GM18868 (cell line): ENCODE measurements at regions not wholly inside any gene's neighbourhood (a gene's known extent, or its start where the extent isn't known, plus 50 kb on each side); places are given as distances from the start of the nearest gene placed in this dataset.
A peak's percentile ranks its signal among the peaks of the same experiment; 100 is the strongest.

ENCODE experiments used
- ATAC-seq: cut with Tn5 transposase; IDR thresholded peaks from one replicate; pipeline ENCODE4 v1.9.1; 2021; ENCODE audit warnings: mild to moderate bottlenecking, moderate library complexity; ENCODE audit not compliant: unreplicated experiment

- ATAC-seq, result no peak
Observed at GRCh38 chr20:10770753-10771152, 97.0 kb upstream of the JAG1 start.

DNA sequence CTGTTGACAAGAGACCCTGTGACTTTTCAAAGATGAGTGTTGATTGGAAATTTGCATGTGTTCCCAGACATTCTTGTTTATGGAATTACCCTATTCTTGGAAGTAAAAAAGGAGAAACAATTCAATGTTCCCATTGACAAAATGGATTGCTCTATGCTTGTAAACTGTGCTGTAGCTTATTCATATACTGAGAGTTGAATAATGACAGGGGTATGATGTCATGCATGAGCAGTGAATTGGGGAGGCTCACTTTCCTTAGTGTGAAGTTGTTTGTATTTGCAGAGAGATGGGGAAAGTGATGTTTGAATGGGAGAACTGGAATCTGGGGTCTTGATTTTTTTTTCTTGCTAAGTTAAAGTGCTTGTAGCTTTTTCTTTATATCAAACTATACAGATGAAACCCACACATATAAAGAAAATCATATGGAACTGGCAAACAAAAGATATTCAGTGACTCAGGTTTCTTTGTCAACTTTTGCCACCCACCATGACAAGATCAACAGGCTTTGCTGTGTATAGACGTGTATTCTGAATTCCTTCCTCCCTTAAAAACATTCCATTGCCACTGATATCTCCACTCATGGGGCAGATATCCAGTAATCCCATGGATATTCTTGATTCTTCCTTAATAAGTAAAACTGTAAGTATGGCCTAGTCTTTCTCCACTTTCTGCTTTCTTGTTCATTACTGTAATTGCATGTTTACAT is 97.8 kb upstream of the JAG1 start:
- ATAC-seq, result no peak

GRCh38 chr20:10774357-10774943 is 100.7 kb upstream of the JAG1 start:
- ATAC-seq, result no peak

GRCh38 chr20:10777710-10778109 is 103.9 kb upstream of the JAG1 start:
- no peak for ATAC-seq

GRCh38 chr20:10779911-10780310 is 106.1 kb upstream of the JAG1 start:
- ATAC-seq, result no peak

GRCh38 chr20:10780901-10781300 is 107.1 kb upstream of the JAG1 start:
- no peak for ATAC-seq

DNA sequence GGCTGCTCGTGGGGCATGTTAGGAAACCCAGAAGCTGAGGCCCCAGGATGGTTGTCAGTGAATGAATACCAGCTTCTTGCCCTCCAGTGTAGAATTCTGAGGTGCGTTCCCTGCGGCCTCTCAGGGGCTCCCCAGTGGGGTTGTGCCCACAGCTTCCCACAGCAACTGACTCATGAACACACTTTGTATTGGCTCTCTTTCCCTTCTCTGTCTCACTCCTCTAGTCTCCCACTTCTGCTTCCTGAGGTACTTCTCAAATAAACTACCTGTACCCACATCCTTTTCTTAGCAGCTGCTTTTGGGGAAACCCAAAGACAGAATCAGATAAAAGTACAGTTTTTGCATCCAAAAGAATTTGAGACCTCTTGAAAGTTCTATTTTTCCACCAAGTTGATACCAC is 107.7 kb upstream of the JAG1 start:
- peak; percentile 80 for ATAC-seq

DNA sequence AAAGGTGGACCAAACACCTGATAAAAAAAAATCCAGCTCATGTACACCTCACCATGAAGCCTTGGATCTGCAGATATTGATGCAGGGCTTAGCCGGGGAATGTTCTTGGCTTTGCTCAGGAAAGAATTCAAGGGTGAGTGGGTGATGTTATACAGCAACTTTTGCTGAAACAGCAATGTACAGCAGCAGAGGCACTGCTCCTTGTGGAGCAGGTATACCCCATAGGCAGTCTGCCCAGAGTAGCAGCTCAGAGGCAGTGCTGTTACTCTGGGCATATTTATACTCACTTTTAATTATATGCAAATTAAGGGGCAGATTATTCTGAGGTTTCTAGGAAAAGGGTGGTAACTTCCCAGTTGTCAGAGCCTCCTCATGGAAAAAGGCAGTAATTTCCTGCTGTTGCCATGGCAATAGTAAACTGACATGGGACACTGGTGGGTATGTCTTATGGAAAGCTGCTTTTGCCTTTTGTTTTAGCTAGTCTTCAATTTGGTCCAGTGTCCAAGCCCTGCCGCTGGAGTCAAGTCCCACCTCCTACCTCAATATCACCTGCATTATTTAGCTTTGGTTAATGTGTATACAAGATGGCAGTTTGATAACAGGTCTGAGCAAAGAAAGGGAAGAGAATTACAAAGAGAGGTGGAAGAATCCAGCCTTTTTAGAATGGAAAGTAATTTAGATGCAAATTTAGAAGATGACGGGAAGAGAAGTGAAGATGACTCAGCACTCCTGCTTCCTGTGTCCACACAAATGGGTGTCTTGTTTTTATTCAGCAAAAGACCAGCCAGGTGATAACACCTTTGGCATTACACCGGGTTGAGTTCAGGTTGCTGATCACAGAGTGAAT is 110.1 kb upstream of the JAG1 start:
- ATAC-seq, result no peak

DNA sequence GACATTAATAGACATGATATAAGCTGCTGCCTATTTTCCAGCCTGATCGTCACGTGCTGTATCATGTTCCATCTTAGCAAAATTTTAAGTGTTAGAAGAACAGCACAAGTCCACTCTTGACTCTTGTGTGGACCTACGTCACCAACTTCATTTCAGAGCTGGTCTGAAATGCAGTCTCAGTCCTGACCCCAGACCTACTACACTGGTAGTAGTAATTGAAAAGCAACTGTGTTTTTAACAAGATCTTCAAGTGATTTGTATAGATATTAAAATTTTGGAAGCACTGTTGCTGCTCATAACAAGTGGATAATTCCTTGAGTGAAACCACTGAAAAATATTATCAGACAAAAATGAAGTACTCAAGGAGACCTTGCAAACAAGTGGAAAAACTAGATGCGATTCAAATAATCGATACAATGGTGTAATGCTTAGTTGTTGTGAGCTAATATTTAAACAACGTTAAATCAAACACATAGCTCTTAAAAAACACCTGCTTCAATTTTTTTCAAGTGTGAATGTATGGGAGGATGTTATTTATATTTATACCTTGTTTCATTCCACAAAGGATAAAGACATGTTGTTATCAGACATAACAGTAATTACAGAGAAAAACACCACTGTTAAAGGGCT is 110.9 kb upstream of the JAG1 start:
- no peak for ATAC-seq

DNA sequence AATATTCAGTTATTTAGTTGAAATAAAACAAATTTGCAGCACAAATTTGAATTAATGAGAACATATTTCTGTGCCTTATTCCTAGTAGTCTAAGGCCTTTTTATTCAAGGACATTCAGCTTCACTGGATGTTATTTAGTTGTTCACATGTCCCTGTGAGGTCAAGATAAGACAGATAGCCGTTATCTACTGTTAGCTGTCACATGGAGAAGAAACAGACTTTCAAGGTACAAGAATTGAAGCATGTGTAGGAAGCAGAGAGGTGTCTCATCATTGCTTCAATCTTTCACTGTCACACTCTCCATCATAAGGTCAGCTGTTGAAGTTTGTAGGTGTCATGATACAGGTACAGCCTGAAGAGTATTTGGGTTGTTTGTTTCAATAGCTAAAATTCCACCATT is 112.9 kb upstream of the JAG1 start:
- no peak for ATAC-seq

- ATAC-seq, result no peak
Observed at GRCh38 chr20:10788055-10788454, 114.3 kb upstream of the JAG1 start.

GRCh38 chr20:10788877-10789276 is 115.1 kb upstream of the JAG1 start:
- ATAC-seq, result no peak

DNA sequence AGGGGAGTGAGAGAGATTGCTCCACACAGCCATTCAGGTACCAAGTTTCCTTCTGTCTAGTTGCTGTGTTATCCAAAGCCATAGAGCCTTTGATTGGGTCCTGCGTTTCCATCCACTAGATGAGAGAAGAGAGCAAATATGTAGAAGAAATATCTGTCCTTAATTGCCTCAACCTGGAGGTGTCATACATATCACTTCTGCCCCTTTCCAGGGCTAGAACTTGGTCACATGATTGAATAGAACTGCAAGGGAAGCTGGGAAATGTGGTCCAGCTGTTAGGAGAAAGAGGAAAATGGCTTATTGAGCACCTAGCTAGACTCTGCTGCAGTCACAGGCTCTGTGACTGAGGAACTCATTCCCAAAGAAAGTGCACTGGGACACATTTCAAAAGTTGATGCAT is 115.6 kb upstream of the JAG1 start:
- ATAC-seq, result no peak

DNA sequence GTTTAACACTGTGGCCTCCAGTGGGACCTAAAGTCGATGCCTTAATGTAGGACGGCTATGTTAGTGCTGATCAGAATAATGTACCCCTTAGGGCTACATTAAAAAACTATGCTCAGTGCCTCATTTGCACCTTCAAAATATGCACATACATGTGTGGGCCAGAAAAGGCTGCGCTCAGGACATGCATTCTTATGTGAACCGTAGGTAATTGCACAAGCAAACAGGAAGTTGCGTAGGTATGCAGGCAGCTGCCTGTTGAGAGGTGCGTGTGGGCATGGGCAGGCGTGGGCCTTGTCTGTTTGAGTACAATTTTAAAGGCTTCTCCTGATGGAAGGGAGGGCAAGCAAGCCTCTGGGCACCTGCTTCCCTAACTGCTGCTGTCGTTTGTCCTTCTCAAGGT is 116.2 kb upstream of the JAG1 start:
- no peak for ATAC-seq

- ATAC-seq, result no peak
Observed at GRCh38 chr20:10792291-10792690, 118.5 kb upstream of the JAG1 start.

DNA sequence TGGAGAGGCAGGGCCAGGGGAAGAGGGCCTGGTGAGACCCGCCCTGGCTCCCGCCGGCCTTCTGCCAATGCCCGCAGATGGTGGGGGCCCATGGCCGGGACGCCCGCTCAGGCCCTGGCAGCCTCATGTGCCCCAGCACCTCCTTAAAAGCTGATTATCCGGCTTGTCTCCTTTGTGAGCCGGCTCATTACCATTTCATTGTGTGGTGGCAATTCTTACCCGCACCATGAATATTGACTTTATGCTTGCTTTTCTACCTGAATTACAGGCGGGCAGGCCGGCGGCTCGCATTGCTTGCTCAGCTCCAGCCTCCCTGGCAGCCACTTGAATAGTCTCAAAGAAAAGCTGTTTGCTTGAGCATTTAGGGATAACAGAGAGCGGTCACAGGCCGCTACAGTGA is 120.0 kb upstream of the JAG1 start:
- ATAC-seq, result no peak

GRCh38 chr20:10794765-10795164 is 121.0 kb upstream of the JAG1 start:
- no peak for ATAC-seq

DNA sequence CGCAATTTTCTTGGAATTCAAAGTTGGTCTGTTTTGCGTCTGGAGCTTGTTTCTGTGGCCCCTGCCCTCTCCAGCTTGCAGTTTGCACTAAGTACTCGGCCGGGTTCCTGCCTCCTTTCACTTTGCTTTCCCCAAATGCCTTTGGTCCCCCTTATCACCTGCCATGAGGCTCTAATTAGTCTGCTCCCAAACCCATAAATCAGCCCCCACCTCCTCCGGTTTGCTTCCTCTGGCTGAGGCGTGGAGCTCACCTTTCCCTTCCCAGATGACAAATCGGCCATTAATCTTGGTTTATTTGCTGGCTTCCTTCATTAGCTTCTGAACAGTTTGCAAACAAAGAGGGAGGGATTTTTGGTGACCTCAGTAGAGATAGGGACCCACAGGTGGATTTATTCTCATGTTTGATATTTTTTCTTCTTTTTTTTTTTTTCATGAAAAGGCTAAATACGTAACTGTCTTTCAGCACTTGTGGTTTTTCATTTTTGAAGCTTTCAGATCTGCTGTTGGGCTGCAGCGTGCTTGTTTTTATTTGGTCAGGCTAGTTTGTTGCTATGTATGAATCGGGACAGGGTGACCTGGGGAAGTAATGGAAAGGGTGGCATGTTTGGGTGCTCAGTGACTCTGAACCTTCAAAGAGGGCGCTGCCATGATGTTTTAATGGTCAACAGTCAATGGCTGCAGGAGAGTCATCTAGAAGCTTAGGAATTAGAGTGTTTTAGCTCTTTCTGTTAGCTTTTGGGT is 121.7 kb upstream of the JAG1 start:
- ATAC-seq, result no peak

DNA sequence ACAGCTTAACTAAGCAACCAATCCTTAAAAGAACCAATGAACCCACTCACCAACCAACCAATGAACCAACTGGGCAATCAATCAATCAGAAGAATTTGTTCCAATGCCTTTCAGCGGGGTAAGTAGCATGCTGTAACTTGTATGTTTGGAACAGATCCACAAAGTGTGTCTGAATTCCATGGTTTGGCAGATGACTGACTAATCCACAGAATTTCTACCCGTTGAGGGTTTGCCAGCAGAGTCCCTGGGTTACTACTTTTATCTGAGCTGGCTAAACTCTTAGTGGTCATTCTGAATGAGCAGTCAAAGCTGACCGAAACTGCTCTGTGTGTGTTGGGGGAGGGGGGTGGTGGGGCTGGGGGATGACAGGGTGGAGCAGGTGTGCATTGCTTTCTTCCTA is 125.0 kb upstream of the JAG1 start:
- ATAC-seq, result no peak

DNA sequence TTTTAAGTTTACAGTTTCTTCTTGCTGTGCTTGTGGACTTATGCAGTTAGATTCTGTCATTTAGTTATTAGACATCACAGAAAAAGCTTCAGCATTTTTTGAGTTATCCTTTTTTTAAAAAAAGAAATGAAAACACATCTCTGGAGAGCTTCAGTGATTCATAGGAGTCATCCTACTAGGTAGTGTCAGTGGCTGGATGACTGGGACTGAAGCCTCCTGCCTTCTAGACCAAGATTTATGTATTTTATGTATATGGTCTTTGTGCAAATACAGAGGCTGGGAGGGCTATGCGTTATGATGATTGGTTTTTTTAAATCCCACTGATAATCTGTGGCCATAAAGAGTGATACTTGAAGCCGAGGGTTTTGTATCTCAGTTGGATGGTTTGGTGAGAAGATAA is 125.9 kb upstream of the JAG1 start:
- ATAC-seq, result no peak

DNA sequence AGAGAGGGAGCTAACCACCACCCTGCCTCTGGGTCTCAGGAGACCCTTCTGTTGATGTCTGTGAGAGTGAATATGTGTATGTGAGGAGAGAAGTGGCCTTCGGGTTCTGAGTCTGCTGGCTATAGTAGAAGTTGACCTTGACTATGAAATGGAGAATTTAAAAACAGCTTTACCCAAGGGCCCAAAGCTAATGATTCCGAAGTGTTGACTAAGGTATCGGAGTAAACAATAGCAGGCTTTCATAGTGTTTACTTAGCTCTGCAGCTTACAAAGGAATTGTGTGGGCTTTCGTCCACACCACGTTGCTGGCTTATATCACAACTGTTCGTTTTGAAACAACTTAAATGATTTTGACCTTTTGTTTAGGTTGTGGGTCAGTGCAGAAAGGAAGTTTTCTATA is 126.5 kb upstream of the JAG1 start:
- ATAC-seq, result no peak
